NCI-H82 treated with DMSO at 0.1 percent for 48 hours (cell line): ENCODE measurements at regions not wholly inside any gene's neighbourhood (a gene's known extent, or its start where the extent isn't known, plus 50 kb on each side); places are given as distances from the start of the nearest gene placed in this dataset.
"Not testable (repeated sequence)": the region's sequence is repeated elsewhere in the genome, so short reads cannot be mapped to it uniquely, and the experiment has no call there.

Experiments
- DNase-seq: peaks from one replicate; lab custom pipeline; 2025; ENCODE audit not compliant: unreplicated experiment; lab: John Stamatoyannopoulos, UW

- DNase-seq = no peak
These were observed 112.8 kb upstream of the EOLA2 start for GRCh38 chrX:150051096-150051495.

DNA sequence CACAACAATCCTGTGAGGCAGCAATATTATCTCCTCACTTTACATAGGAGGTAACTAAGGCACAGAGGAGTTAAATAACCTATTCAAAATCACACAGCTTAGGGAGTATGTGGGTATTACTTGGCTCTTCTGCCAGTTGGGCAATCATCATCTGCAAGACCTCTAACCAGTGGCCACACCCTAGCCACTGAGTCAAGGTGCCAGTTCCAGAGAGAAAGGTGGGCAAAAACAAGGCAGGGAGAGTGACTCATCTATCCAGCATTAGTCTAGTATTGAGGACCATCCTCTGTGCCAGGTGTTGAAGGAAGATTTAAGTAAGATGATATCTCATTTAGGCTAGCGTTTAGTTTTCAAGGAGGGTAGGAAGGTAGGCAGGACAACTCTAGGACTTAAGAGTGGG lies 113.9 kb upstream of the EOLA2 start:
- no peak for DNase-seq

DNA sequence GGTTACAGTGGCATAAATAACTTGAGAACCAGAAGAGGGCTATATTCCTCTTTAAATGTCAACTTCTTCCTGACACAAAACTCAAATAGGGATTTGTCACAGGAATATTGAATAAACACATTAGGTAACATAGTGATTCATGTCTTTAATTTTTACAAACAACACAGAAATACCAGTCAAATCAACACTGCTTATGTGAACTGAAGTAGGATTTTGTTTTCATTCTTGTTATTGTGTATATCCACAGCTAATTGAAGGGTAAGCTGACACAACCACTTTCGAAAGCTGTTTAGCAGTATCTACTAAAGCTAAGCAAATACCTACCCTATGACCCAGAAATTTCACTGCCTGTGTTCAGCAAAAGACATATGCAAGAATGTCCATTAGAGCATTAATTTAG lies 120.4 kb upstream of the EOLA2 start:
- DNase-seq = no peak

DNA sequence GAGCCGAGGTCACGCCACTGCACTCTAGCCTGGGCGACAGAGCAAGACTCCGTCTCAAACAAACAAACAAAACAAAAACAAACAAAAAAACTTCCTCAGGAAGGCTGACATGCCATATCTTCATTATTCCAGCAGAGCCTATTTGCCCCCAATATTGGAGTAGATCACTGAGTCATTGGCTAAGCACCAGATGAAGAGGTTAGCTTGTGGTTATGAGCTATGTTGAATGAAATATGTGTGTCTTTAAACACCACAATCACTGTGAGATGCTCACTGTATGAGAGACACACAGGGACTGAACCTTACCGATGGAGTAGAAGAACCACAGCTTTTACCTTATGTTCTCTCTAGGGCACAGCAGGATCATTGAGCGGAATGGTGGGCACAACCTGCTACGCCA lies 122.1 kb upstream of the EOLA2 start:
- DNase-seq = no peak

- DNase-seq = no peak
These were observed 124.2 kb upstream of the EOLA2 start for GRCh38 chrX:150062292-150063137.

GRCh38 chrX:150063138-150063518 lies 124.8 kb upstream of the EOLA2 start:
- no peak for DNase-seq

- no peak for DNase-seq
These were observed 125.4 kb upstream of the EOLA2 start for GRCh38 chrX:150063674-150064073.

DNA sequence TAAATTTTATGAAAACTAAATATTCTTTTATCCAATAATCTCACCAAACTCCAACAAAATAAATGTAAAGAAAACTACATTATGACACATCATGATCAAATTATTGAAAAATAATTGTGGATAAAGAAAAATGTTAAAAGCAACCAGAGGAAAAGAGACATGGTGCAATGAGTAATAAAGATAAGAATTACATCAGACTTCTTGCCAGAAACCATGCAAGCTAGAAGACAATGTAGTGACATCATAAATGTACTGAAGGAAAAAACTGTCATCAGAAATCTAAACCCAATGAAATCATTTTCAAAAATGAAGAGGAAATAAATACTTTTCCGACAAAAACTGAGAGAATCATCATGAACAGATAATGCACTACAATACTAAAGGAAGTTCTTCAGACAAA lies 135.9 kb upstream of the EOLA2 start:
- DNase-seq = no peak

- no peak for DNase-seq
These were observed 142.2 kb upstream of the EOLA2 start for GRCh38 chrX:150080497-150080896.

- DNase-seq = no peak
These were observed 142.8 kb upstream of the EOLA2 start for GRCh38 chrX:150081076-150081475.

DNA sequence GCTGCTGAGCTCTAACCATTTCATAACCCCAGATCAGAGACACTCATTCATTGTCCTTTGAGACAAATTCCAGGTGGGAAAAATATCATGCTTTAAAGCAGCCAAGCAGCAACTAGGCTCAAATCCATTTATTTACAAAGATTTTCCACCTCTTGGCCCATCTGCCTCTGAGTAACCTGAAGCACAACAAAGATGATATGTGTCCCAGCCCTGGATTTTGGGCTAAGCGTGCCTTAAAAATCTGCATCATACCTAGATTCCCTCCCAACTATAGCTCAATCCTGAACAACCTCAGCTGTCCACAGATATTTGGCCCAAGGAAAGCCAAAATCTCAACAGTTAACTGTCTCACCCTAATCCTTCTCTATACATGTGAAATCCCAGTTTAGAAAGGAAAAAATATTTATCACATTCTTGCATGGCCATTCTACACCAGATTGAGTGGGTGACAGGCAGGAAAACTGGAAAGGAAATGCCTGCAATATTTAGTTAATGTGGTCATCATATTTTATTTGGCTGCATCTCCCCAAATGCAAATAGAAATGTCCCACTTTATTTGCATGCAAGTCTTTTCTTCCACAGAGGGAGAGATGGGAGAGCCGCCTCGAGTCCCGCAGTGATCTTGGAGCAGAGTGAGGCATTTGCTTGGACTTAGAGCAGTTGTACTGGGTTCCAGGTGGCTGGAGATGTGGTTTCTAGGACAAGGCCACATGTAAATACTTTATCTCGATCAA lies 146.4 kb upstream of the EOLA2 start:
- no peak for DNase-seq

DNA sequence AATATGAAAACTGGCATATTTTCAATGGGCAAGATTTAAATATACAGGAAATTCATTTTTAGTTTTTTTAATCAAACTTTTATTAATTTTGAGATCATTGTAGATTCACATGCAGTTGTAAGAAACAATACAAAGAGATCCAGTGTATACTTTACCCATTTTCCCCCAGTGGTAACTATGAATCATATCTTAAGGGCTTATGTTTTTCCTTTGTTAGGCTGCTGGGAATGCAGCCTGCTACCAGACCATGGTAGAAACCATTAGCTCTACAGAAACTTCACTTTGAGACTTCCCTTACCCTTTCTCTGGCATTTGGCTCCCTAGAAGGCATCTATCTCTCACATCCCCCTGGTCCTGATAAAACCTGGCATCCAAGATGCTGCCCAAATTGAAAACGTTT lies 147.6 kb upstream of the EOLA2 start:
- DNase-seq = no peak

DNA sequence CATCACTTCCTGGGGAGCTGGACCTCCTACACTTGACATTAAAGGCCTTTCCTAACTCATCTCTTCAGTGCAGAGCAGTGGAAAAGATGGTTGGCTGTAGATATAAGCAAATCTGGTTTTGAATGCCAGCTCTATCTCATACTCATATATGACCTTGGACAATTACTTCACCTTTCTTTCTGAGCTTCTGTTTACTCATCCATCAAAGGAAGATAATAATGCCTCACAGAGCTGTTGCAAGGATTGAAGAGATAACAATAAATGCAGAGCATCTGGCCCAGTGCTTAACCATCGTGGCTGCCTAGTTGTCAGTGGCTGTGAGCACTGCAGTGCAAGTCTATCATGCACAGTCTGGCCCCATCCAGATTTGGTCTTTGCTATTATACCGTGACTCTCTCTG lies 148.1 kb upstream of the EOLA2 start:
- no peak for DNase-seq

DNA sequence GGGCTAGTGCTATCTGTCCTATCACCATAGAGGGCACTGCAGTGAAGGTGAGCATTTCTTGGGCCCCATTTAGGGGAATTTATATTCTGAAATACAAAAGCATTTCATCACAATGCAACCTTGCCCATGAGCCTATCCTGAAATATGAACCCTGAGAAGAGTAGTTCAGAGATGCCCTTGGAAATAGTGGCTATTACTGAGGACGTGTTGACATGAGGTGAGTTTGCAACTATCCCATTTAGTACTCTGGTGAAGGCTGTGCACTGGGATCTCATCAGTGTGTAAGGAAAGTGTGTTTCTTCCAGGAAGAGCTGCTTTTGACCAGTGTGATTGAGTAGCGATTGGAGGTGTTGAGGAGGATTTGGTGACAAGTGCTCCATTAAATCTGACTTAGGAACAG lies 149.3 kb upstream of the EOLA2 start:
- DNase-seq = no peak

DNA sequence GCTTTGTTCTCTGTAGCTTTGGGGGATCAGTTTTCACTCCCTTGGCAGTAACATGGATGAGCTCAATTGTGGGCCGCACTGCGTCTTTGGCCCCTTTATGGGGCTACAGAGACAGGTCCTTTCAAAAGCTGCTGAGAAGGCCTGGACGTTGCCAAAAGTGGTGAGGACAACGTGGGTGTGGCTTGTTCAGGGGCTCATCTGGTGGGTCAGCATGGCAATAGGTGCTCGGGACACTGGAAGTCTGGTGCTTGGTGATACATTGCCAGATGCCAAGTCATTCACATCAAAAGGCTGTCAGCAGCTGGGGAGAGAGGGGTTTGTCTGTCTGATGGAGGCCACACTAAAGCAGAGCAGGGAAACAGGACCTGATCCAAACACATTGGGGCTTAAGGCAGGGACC lies 149.8 kb upstream of the EOLA2 start:
- no peak for DNase-seq

GRCh38 chrX:150088766-150089518 lies 150.7 kb upstream of the EOLA2 start:
- DNase-seq = no peak

DNA sequence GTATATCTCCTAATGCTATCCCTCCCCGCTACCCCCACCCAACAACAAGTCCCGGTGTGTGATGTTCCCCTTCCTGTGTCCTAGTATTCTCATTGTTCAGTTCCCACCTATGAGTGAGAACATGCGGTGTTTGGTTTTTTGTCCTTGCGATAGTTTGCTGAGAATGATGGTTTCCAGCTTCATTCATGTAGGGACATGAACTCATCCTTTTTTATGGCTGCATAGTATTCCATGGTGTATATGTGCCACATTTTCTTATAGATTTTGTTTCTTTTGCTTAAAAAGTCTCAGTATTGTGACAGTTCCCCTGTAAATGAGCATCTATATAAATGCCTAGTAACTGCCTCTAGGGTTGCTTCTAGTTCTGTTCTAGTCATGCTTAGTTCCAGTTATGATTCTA lies 153.0 kb upstream of the EOLA2 start:
- DNase-seq = not testable (repeated sequence)

GRCh38 chrX:150092549-150092948 lies 154.3 kb upstream of the EOLA2 start:
- no peak for DNase-seq

GRCh38 chrX:150094375-150094774 lies 156.1 kb upstream of the EOLA2 start:
- no peak for DNase-seq

DNA sequence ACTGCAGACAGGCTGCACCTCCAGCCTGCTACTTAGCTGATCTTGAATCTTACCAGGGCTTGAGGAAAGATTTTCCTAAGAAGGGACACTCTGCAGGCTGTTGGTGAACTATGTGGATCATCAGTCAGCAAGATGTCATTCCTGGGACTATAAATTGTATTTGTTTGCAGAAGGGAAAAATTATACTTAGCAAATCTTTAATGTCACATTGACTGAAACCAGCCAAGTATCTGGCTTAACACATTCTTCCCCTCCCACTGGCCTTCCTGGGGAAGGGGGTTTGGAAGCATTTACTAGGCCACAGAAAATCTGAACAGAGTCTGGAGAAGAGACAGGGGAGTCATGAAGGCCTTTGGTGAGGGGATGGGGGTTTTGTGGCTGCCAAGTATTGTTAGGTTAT lies 156.7 kb upstream of the EOLA2 start:
- DNase-seq = no peak

DNA sequence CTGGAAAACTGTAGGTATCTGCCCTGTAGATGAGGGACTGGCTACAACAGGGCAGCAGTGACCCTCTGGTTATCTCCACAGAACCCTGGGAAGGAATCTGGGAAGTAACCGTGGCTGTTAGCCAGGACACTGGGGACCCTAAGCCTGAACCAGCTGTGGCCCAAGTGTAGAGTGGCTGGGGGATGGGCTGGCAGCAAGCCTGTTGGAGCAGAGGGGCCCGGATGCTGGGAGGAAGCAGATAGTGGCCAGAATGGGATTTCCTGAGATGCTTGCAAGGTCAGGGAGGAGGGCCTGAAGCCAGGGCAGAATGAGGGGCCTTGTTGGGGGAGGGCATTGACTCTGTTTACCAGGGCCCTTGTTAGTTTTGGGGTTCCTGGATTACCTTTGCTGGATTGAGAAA lies 161.0 kb upstream of the EOLA2 start:
- no peak for DNase-seq

DNA sequence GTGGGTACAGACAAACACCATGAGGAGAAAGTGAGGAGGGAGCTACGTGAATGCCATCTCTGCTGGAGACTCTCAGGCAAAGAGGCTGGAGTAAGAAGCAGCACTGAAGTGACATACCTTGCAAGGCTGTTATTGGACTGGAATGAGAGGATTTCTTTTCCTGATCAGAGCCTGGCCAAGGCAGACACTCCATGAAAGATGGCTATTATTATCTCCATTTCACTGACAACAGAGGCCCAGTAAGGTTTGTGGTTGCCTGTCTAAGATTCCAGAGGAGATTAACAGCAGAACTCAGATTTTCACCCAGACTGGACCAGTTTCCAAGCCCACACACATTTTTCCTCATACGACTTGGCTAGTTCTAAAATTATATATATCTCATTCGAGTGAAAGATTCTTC lies 162.0 kb upstream of the EOLA2 start:
- no peak for DNase-seq
